ENCODE measurements at regions not wholly inside any gene's neighbourhood (a gene's known extent, or its start where the extent isn't known, plus 50 kb on each side); places are given as distances from the start of the nearest gene placed in this dataset.

- DNase-seq = no peak
Observed at GRCh38 chr14:98890556-98891340, 381.2 kb downstream of the BCL11B start.

GRCh38 chr14:98893675-98894074 is 378.3 kb downstream of the BCL11B start:
- DNase-seq = no peak

GRCh38 chr14:98894600-98894999 is 377.4 kb downstream of the BCL11B start:
- no peak for DNase-seq

GRCh38 chr14:98896449-98896848 is 375.5 kb downstream of the BCL11B start:
- no peak for DNase-seq

GRCh38 chr14:98897605-98898309 is 374.2 kb downstream of the BCL11B start:
- DNase-seq = no peak

- DNase-seq = no peak
Observed at GRCh38 chr14:98899441-98899840, 372.6 kb downstream of the BCL11B start.

- no peak for DNase-seq
Observed at GRCh38 chr14:98900236-98900635, 371.8 kb downstream of the BCL11B start.

GRCh38 chr14:98900798-98901197 is 371.2 kb downstream of the BCL11B start:
- DNase-seq = no peak

- no peak for DNase-seq
Observed at GRCh38 chr14:98901511-98902205, 370.3 kb downstream of the BCL11B start.

- DNase-seq = no peak
Observed at GRCh38 chr14:98903371-98903770, 368.6 kb downstream of the BCL11B start.

GRCh38 chr14:98904677-98905076 is 367.3 kb downstream of the BCL11B start:
- no peak for DNase-seq

GRCh38 chr14:98906123-98906995 is 365.6 kb downstream of the BCL11B start:
- no peak for DNase-seq

GRCh38 chr14:98907271-98907670 is 364.7 kb downstream of the BCL11B start:
- no peak for DNase-seq

GRCh38 chr14:98908050-98908449 is 363.9 kb downstream of the BCL11B start:
- no peak for DNase-seq

- DNase-seq = no peak
Observed at GRCh38 chr14:98909251-98909944, 362.6 kb downstream of the BCL11B start.

- no peak for DNase-seq
Observed at GRCh38 chr14:98910061-98910460, 361.9 kb downstream of the BCL11B start.

GRCh38 chr14:98912655-98913054 is 359.3 kb downstream of the BCL11B start:
- DNase-seq = no peak

GRCh38 chr14:98913967-98914650 is 357.9 kb downstream of the BCL11B start:
- no peak for DNase-seq

GRCh38 chr14:98914942-98915341 is 357.1 kb downstream of the BCL11B start:
- DNase-seq = no peak

- DNase-seq = no peak
Observed at GRCh38 chr14:98915625-98916024, 356.4 kb downstream of the BCL11B start.

GRCh38 chr14:98916036-98916435 is 356.0 kb downstream of the BCL11B start:
- DNase-seq = no peak

- no peak for DNase-seq
Observed at GRCh38 chr14:98916476-98916875, 355.5 kb downstream of the BCL11B start.
